SK-N-SH treated with all-trans-retinoic acid at 6 μM for 48 hours (cell line): ENCODE measurements at regions not wholly inside any gene's neighbourhood (a gene's known extent, or its start where the extent isn't known, plus 50 kb on each side); places are given as distances from the start of the nearest gene placed in this dataset.
"Not testable (repeated sequence)": the region's sequence is repeated elsewhere in the genome, so short reads cannot be mapped to it uniquely, and the experiment has no call there.

Experiments
- ATAC-seq: fragments of 200-7000 bp; cut with Tn5 transposase; 3 replicates; pipeline ENCODE4 v1.9.1; 2020; ENCODE audit warnings: mild to moderate bottlenecking, moderate library complexity
- ARNTL ChIP-seq: fragments of 450-650 bp; formaldehyde crosslinking; IDR thresholded peaks from 2 replicates; pipeline ENCODE4 v1.5.0; 2020; ENCODE audit warnings: low read depth, mild to moderate bottlenecking, moderate library complexity, borderline replicate concordance
- BACH2 ChIP-seq: fragments of 250-450 bp; sonication (Bioruptor Pico); IDR thresholded peaks from 2 replicates; pipeline ENCODE4 v1.9.0; 2021; ENCODE audit warnings: mild to moderate bottlenecking, borderline replicate concordance
- CSDC2 ChIP-seq: fragments of 250-450 bp; sonication (Bioruptor Pico); IDR thresholded peaks from 2 replicates; pipeline ENCODE4 v1.5.0; 2020; ENCODE audit warnings: mild to moderate bottlenecking, moderate library complexity
- CSRNP3 ChIP-seq: fragments of 250-450 bp; sonication (Bioruptor Pico); IDR thresholded peaks from 2 replicates; pipeline ENCODE4 v1.5.1; 2021; ENCODE audit warnings: mild to moderate bottlenecking, moderate library complexity
- ESRRG ChIP-seq: fragments of 250-450 bp; sonication (Bioruptor Pico); IDR thresholded peaks from 2 replicates; pipeline ENCODE4 v1.6.1; 2021; ENCODE audit warnings: mild to moderate bottlenecking
- GLIS3 ChIP-seq: fragments of 250-450 bp; sonication (Bioruptor Pico); IDR thresholded peaks from 2 replicates; pipeline ENCODE4 v1.5.0; 2020; ENCODE audit warnings: mild to moderate bottlenecking, moderate library complexity
- ISL1 ChIP-seq: fragments of 250-450 bp; sonication (Bioruptor Pico); IDR thresholded peaks from 2 replicates; pipeline ENCODE4 v2.1.2; 2022; ENCODE audit warnings: mild to moderate bottlenecking, moderate library complexity
- OSR1 ChIP-seq: fragments of 250-450 bp; sonication (Bioruptor Pico); IDR thresholded peaks from 2 replicates; pipeline ENCODE4 v1.8.0; 2022; ENCODE audit warnings: moderate library complexity, mild to moderate bottlenecking, inconsistent platforms
- SNAI2 ChIP-seq: fragments of 250-450 bp; sonication (Bioruptor Pico); IDR thresholded peaks from 2 replicates; pipeline ENCODE4 v1.5.0; 2020; ENCODE audit warnings: mild to moderate bottlenecking, moderate library complexity
- TCF4 ChIP-seq: fragments of 250-450 bp; sonication (Bioruptor Pico); IDR thresholded peaks from 2 replicates; pipeline ENCODE4 v1.8.0; 2021; ENCODE audit warnings: mild to moderate bottlenecking, moderate library complexity, borderline replicate concordance
- TOX ChIP-seq: fragments of 250-450 bp; sonication (Bioruptor Pico); IDR thresholded peaks from 2 replicates; pipeline ENCODE4 v1.8.0; 2021; ENCODE audit warnings: mild to moderate bottlenecking, moderate library complexity, borderline replicate concordance
- ZC3H10 ChIP-seq: fragments of 250-450 bp; sonication (Bioruptor Pico); IDR thresholded peaks from 2 replicates; pipeline ENCODE4 v1.5.1; 2021; ENCODE audit warnings: mild to moderate bottlenecking, moderate library complexity
- ZFP3 ChIP-seq: fragments of 250-450 bp; sonication (Bioruptor Pico); IDR thresholded peaks from 2 replicates; pipeline ENCODE4 v1.5.0; 2020; ENCODE audit warnings: mild to moderate bottlenecking, moderate library complexity
- ZFP30 ChIP-seq: fragments of 450-650 bp; formaldehyde crosslinking; IDR thresholded peaks from 2 replicates; pipeline ENCODE4 v1.5.0; 2022; ENCODE audit warnings: mild to moderate bottlenecking, moderate library complexity
- ZNF565 ChIP-seq: fragments of 450-650 bp; formaldehyde crosslinking; conservative IDR thresholded peaks from 2 replicates; pipeline ENCODE4 v1.5.0; 2020; ENCODE audit warnings: low read depth, mild to moderate bottlenecking, moderate library complexity
- ZNF70 ChIP-seq: fragments of 450-650 bp; formaldehyde crosslinking; IDR thresholded peaks from 2 replicates; pipeline ENCODE4 v1.5.0; 2020; ENCODE audit warnings: mild to moderate bottlenecking, moderate library complexity
- ZNF8 ChIP-seq: fragments of 450-650 bp; formaldehyde crosslinking; IDR thresholded peaks from 2 replicates; pipeline ENCODE4 v1.5.0; 2020; ENCODE audit warnings: mild to moderate bottlenecking, moderate library complexity
- TF ChIP-seq, protein P1 (sequence below): fragments of 250-450 bp; sonication (Bioruptor Pico); IDR thresholded peaks from 2 replicates; pipeline ENCODE4 v1.8.0; 2020; ENCODE audit warnings: mild to moderate bottlenecking, moderate library complexity, borderline replicate concordance
- TF ChIP-seq, protein P2 (sequence below): fragments of 250-450 bp; sonication (Bioruptor Pico); IDR thresholded peaks from 2 replicates; pipeline ENCODE4 v1.5.0; 2020; ENCODE audit warnings: mild to moderate bottlenecking, moderate library complexity
- TF ChIP-seq, protein P3 (sequence below): fragments of 250-450 bp; sonication (Bioruptor Pico); IDR thresholded peaks from 2 replicates; pipeline ENCODE4 v1.8.0; 2021; ENCODE audit warnings: low read depth, mild to moderate bottlenecking, moderate library complexity, borderline replicate concordance

- ATAC-seq: no peak
- no peak for TF ChIP-seq ZFP30 (CRISPR knock-in tag)
- no peak for TF ChIP-seq OSR1 (CRISPR knock-in tag)
- no peak for TF ChIP-seq ZNF70
- TF ChIP-seq ZNF8: no peak
- TF ChIP-seq ZNF565 (CRISPR knock-in tag): no peak
- no peak for TF ChIP-seq TCF4 (CRISPR knock-in tag)
- no peak for TF ChIP-seq GLIS3
- TF ChIP-seq, protein P1, sequence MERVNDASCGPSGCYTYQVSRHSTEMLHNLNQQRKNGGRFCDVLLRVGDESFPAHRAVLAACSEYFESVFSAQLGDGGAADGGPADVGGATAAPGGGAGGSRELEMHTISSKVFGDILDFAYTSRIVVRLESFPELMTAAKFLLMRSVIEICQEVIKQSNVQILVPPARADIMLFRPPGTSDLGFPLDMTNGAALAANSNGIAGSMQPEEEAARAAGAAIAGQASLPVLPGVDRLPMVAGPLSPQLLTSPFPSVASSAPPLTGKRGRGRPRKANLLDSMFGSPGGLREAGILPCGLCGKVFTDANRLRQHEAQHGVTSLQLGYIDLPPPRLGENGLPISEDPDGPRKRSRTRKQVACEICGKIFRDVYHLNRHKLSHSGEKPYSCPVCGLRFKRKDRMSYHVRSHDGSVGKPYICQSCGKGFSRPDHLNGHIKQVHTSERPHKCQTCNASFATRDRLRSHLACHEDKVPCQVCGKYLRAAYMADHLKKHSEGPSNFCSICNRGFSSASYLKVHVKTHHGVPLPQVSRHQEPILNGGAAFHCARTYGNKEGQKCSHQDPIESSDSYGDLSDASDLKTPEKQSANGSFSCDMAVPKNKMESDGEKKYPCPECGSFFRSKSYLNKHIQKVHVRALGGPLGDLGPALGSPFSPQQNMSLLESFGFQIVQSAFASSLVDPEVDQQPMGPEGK (CRISPR knock-in tag): no peak
- no peak for TF ChIP-seq CSDC2
- TF ChIP-seq, protein P2, sequence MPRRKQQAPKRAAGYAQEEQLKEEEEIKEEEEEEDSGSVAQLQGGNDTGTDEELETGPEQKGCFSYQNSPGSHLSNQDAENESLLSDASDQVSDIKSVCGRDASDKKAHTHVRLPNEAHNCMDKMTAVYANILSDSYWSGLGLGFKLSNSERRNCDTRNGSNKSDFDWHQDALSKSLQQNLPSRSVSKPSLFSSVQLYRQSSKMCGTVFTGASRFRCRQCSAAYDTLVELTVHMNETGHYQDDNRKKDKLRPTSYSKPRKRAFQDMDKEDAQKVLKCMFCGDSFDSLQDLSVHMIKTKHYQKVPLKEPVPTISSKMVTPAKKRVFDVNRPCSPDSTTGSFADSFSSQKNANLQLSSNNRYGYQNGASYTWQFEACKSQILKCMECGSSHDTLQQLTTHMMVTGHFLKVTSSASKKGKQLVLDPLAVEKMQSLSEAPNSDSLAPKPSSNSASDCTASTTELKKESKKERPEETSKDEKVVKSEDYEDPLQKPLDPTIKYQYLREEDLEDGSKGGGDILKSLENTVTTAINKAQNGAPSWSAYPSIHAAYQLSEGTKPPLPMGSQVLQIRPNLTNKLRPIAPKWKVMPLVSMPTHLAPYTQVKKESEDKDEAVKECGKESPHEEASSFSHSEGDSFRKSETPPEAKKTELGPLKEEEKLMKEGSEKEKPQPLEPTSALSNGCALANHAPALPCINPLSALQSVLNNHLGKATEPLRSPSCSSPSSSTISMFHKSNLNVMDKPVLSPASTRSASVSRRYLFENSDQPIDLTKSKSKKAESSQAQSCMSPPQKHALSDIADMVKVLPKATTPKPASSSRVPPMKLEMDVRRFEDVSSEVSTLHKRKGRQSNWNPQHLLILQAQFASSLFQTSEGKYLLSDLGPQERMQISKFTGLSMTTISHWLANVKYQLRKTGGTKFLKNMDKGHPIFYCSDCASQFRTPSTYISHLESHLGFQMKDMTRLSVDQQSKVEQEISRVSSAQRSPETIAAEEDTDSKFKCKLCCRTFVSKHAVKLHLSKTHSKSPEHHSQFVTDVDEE (CRISPR knock-in tag): no peak
- TF ChIP-seq ARNTL (CRISPR knock-in tag): no peak
- TF ChIP-seq ZFP3 (CRISPR knock-in tag): no peak
- TF ChIP-seq CSRNP3 (CRISPR knock-in tag): no peak
- no peak for TF ChIP-seq ZC3H10 (CRISPR knock-in tag)
- TF ChIP-seq, all 23 proteins: peak for 0
Observed at GRCh38 chr13:44867825-44868224, 121.4 kb downstream of the NUFIP1 start.

GRCh38 chr13:44866411-44866911 lies 122.8 kb downstream of the NUFIP1 start:
- TF ChIP-seq ZNF8 (no peak), TOX (no peak)
- TF ChIP-seq, all 23 proteins: peak for 0
- no peak for ATAC-seq

DNA sequence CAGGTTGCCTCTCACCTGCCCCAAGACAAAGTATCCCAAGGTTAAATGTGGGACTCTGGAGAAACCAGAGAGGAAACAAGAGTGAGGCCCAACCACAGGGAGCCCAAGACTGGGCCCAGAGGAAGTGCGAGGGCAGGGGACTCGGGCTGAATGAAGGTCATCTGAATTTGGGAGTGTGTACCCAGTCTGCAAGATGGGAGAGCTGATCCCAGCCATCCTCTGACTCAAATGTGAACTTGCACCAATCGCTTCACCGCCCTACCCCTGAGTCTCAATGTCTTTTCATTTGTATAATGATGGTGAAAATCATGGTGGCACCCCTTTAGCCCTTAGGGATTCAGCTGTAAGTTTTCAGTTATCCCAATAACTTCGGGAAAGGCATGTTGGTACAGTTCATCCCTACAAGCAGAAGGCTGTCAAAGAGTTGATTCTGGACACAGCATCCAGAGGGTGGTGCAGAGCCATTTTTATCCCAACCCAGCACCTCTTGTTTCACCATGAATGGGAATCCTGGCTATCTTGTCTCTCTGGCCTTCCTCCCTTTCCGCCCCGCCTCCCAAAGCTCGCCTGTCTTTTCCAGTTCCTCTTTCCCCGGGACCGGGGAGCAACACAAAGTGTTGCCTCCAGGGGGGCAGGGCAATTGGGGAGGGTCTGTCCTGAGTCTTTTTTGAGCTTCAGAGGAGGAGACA lies 123.4 kb downstream of the NUFIP1 start:
- ATAC-seq: no peak
- TF ChIP-seq ISL1 (CRISPR knock-in tag): no peak
- TF ChIP-seq GLIS3: no peak
- TF ChIP-seq ZC3H10 (CRISPR knock-in tag): no peak
- TF ChIP-seq, protein P3, sequence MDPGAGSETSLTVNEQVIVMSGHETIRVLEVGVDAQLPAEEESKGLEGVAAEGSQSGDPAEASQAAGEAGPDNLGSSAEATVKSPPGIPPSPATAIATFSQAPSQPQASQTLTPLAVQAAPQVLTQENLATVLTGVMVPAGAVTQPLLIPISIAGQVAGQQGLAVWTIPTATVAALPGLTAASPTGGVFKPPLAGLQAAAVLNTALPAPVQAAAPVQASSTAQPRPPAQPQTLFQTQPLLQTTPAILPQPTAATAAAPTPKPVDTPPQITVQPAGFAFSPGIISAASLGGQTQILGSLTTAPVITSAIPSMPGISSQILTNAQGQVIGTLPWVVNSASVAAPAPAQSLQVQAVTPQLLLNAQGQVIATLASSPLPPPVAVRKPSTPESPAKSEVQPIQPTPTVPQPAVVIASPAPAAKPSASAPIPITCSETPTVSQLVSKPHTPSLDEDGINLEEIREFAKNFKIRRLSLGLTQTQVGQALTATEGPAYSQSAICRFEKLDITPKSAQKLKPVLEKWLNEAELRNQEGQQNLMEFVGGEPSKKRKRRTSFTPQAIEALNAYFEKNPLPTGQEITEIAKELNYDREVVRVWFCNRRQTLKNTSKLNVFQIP (CRISPR knock-in tag): no peak
- TF ChIP-seq TOX: no peak
- TF ChIP-seq ESRRG (CRISPR knock-in tag): no peak
- no peak for TF ChIP-seq SNAI2
- TF ChIP-seq ZFP30 (CRISPR knock-in tag): no peak
- no peak for TF ChIP-seq BACH2 (CRISPR knock-in tag)
- no peak for TF ChIP-seq CSDC2
- no peak for TF ChIP-seq OSR1 (CRISPR knock-in tag)
- TF ChIP-seq, all 23 proteins: peak for 0

- ATAC-seq: not testable (repeated sequence)
Observed at GRCh38 chr13:44863641-44864040, 125.6 kb downstream of the NUFIP1 start.

- no peak for TF ChIP-seq ISL1 (CRISPR knock-in tag)
- TF ChIP-seq SNAI2: no peak
- TF ChIP-seq, protein P2 (CRISPR knock-in tag): no peak
- no peak for TF ChIP-seq ZC3H10 (CRISPR knock-in tag)
- TF ChIP-seq CSDC2: no peak
- TF ChIP-seq, protein P3 (CRISPR knock-in tag): no peak
- no peak for TF ChIP-seq ZNF565 (CRISPR knock-in tag)
Observed at GRCh38 chr13:44860454-44860853, 128.8 kb downstream of the NUFIP1 start.

More at GRCh38 chr13:44860454-44860853, 128.8 kb downstream of the NUFIP1 start:
- no peak for ATAC-seq
